ENCODE measurements at regions not wholly inside any gene's neighbourhood (a gene's known extent, or its start where the extent isn't known, plus 50 kb on each side); places are given as distances from the start of the nearest gene placed in this dataset.
"Not testable (repeated sequence)": the region's sequence is repeated elsewhere in the genome, so short reads cannot be mapped to it uniquely, and the experiment has no call there.

- not testable (repeated sequence) for DNase-seq
Measured at GRCh38 chr6:113254194-113254593, 603.0 kb upstream of the MARCKS start.

GRCh38 chr6:113258771-113259170, 598.4 kb upstream of the MARCKS start:
- no peak for DNase-seq

GRCh38 chr6:113271437-113271836, 585.7 kb upstream of the MARCKS start:
- no peak for DNase-seq

- no peak for DNase-seq
Measured at GRCh38 chr6:113276601-113277000, 580.5 kb upstream of the MARCKS start.

DNA sequence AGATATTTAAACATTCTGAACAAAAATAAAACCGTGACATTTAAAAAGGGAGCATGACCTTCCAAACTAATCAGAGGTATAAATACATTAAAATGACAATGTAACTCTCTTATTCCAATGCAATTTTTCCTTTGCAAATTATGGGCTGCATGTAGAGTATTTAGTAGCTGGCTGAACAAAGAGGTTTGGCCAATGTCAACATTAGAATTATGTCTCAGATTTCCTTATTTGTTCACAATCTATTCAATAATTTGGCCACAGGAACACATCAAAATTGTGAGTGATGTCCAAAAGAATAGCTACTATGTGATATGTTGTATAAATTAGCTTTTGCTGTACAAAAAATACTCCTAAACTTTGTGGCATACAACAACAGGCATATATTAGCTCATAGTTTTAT, 580.0 kb upstream of the MARCKS start:
- DNase-seq = no peak

GRCh38 chr6:113281014-113281413, 576.1 kb upstream of the MARCKS start:
- DNase-seq = no peak

GRCh38 chr6:113281431-113281830, 575.7 kb upstream of the MARCKS start:
- no peak for DNase-seq

DNA sequence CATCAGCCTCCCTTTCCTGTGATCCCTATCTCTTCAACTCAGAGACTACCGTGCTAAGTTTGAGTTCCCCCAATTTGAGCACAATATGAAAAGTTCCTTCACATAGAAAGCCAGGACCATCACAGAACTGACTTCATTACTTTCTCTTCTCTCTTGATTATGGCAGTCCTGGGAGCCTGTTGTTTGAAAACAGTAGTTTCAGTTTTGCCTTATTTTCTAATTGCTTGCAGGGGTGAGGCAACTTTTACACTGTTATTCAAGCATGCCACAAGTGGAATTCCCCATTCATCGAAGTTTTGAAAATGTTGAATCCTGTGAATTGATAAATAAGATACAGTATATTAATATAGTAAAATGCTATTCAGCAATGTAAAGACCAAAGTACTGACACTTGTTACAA, 569.7 kb upstream of the MARCKS start:
- DNase-seq = no peak

DNA sequence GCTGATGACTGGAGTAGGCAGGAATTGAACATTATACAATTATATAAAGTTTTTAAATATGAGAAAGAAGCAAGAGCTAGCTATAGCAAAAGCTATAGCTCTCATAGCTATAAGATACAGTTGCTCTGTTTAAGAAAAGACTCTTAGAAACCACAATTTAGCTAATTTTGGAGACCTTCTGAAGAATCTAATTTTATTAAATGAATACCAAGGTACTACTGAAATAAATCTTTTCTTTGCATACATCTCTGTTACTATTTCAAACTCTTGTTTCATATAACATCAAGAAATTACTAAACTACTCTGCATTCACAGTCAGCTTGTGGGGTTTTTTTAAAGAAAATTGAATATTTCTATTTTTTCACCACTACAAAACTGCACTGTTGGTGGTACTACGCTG, 568.7 kb upstream of the MARCKS start:
- DNase-seq = no peak

- DNase-seq = no peak
Measured at GRCh38 chr6:113289166-113289565, 568.0 kb upstream of the MARCKS start.

GRCh38 chr6:113290684-113291083, 566.5 kb upstream of the MARCKS start:
- DNase-seq = no peak

DNA sequence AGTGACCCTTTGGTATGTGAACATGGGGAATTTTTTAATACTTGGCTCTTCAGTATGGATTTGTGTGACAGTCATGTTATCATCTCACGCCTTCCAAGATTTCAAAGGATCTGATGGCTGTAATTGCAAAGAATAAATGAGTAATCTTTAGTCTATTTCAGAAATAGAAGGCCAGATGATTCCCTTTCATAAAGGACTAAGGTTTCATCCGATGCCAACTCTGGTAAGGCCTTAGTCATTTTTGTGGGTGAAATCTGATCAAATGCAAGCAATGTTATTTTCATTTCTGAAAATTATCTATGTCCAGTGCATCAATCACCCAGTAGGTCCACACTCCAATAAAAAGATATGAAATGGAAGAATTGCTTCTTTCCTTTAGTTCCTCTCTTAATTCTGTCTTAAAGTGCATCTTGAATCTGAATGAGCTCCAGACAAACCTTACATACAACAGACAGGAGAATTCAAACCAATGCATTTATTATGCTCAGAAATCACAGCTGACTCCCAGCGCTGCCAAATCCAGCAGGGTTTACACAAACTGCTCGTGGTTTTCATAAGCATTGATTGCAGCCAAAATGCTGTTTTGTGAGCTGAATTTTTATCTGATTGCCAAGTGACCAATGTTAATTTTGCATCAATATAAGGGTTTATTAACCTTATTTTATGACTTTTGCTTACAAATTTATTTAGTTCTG, 565.2 kb upstream of the MARCKS start:
- DNase-seq = no peak

- no peak for DNase-seq
Measured at GRCh38 chr6:113292646-113293422, 564.3 kb upstream of the MARCKS start.

DNA sequence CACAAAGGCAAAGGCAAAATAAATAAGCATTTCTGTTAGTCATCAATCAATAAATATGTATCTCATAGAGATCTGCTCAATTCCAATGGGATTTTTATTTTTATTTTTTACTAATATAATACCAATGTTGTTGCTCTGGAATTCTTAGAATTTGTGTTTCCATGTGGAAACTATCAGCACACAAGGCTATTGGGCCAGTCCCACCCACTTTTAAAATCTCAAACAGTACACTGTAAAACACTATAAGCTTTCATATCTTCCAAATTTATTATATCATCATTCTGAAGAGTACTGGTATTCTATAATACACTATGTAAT, 563.8 kb upstream of the MARCKS start:
- no peak for DNase-seq

GRCh38 chr6:113299531-113299930, 557.6 kb upstream of the MARCKS start:
- no peak for DNase-seq

GRCh38 chr6:113301651-113302050, 555.5 kb upstream of the MARCKS start:
- no peak for DNase-seq

GRCh38 chr6:113304116-113304515, 553.0 kb upstream of the MARCKS start:
- DNase-seq = no peak

GRCh38 chr6:113306552-113307145, 550.5 kb upstream of the MARCKS start:
- peak; percentile 11 for DNase-seq

GRCh38 chr6:113308266-113308665, 548.9 kb upstream of the MARCKS start:
- no peak for DNase-seq

DNA sequence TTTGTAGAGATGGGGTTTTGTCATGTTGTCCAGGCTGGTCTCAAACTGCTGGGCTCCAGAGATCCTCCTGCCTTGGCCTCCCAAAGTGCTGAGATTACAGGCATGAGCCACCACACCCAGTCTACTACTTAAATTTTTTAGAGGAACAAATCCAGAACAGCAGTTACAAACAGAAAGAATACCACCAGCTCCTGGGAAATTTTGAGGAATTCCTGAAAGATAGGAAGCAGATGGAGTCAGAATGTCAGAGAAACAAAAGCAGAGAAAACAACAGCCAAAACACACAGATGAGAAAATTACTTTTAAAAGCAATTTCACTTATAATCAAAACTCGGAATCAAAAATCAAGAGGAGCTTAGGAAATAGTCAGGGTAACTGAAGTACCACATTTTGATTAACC, 543.3 kb upstream of the MARCKS start:
- DNase-seq = no peak

GRCh38 chr6:113315165-113315564, 542.0 kb upstream of the MARCKS start:
- DNase-seq = no peak

DNA sequence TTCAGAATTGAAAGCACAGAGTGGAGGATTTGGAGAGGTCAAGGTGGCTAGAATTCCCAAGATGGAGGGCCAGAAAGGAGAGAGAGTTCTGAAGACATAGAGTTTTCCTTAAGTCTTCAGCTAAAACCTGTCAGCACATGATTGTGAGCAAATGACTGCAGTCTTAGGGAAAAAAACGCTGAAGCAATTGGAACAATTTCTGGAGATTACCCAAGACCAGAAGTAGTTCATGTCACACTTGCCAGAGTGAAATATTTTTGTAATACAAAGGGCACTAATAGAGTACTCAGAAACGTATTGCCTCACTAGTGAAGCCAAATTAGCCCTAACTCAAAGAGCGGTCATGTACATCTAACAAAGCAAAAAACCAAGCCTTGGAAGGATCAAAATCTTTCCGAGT, 541.3 kb upstream of the MARCKS start:
- DNase-seq = no peak

GRCh38 chr6:113317442-113317841, 539.7 kb upstream of the MARCKS start:
- DNase-seq = no peak

DNA sequence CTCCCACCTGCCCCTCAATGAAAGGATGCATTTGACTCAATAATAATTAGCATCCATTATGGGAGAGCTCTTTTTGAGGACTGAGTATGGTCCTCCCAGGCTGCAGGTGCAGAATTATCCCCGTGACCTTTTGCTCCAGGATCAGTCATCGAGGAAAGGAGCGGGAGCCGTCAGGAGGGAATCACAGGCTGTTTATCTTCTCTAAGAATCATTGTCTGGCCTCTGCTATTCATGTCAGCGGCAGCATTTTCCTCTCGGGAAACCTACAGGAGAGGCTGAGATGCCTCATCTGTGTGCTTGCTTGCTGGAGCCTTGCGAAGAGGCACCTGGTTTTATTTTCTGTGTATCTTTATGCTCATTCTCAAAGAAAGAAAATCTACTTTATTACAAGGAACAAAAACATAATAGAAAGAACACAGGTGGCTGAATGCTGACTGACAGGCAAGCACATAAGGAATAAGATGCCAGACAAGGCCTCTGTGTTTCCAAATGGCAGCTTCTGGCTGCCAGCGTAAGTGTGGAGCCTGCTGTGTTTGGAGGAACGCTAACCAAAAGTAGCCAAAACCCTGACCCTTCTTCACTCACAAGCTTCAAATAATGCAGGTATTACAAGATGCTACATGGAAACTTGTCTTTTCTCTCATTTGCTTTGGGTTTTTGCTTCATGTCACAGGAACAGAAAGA, 539.1 kb upstream of the MARCKS start:
- DNase-seq = no peak

Measured in activated gamma-delta T cell treated with Interleukin-2 at 50 U/mL for 16 hours (primary cell).